ENCODE measurements at regions not wholly inside any gene's neighbourhood (a gene's known extent, or its start where the extent isn't known, plus 50 kb on each side); places are given as distances from the start of the nearest gene placed in this dataset.

GRCh38 chr14:61992139-61992538, 229.9 kb downstream of the SNAPC1 start:
- no peak for TF ChIP-seq CTCF (conservative IDR thresholded peaks at IDR 0.05; ENCODE audit: low read depth, low read length)
- TF ChIP-seq SMC3 (IDR thresholded peaks at IDR 0.05; ENCODE audit: low read depth, low read length), result no peak
- TF ChIP-seq RAD21 (IDR thresholded peaks at IDR 0.05; ENCODE audit: low read length), result no peak
- no peak for TF ChIP-seq MAFK (IDR thresholded peaks at IDR 0.05; ENCODE audit: low read depth, low read length)
- no peak for TF ChIP-seq POLR2A (IDR thresholded peaks at IDR 0.05; ENCODE audit: low read depth, low read length)
- no peak for TF ChIP-seq BHLHE40 (IDR thresholded peaks at IDR 0.05; ENCODE audit: low read depth, low read length)
- TF ChIP-seq MAZ (IDR thresholded peaks at IDR 0.05; ENCODE audit: borderline replicate concordance, low read depth, low read length), result no peak
- no peak for TF ChIP-seq RFX5 (IDR thresholded peaks at IDR 0.05; ENCODE audit: low read depth, low read length)
- no peak for TF ChIP-seq ELK1 (IDR thresholded peaks at IDR 0.05; ENCODE audit: borderline replicate concordance, low read depth, low read length)
- no peak for TF ChIP-seq NFE2L2 (IDR thresholded peaks at IDR 0.05; ENCODE audit: low read depth, low read length)
- no peak for TF ChIP-seq MXI1 (IDR thresholded peaks at IDR 0.05; ENCODE audit: borderline replicate concordance, low read depth, low read length)

Data from IMR-90 (cell line).